HG03571 (cell line): ENCODE measurements at regions not wholly inside any gene's neighbourhood (a gene's known extent, or its start where the extent isn't known, plus 50 kb on each side); places are given as distances from the start of the nearest gene placed in this dataset.

ENCODE experiments used
- ATAC-seq: cut with Tn5 transposase; IDR thresholded peaks from one replicate; pipeline ENCODE4 v1.9.1; 2021; ENCODE audit not compliant: unreplicated experiment

- no peak for ATAC-seq
Measured at GRCh38 chr10:88126699-88127098, 263.3 kb downstream of the PTEN start.

- ATAC-seq = no peak
Measured at GRCh38 chr10:88127269-88127668, 263.8 kb downstream of the PTEN start.

- no peak for ATAC-seq
Measured at GRCh38 chr10:88127766-88128165, 264.3 kb downstream of the PTEN start.

- ATAC-seq = no peak
Measured at GRCh38 chr10:88129013-88129412, 265.6 kb downstream of the PTEN start.

- no peak for ATAC-seq
Measured at GRCh38 chr10:88130912-88131311, 267.5 kb downstream of the PTEN start.

GRCh38 chr10:88131511-88132139 is 268.2 kb downstream of the PTEN start:
- no peak for ATAC-seq

GRCh38 chr10:88136712-88137111 is 273.3 kb downstream of the PTEN start:
- no peak for ATAC-seq

- ATAC-seq = peak; percentile 83
Measured at GRCh38 chr10:88138319-88138848, 275.0 kb downstream of the PTEN start.

GRCh38 chr10:88147000-88147798 is 283.8 kb downstream of the PTEN start:
- no peak for ATAC-seq

GRCh38 chr10:88149906-88150305 is 286.5 kb downstream of the PTEN start:
- no peak for ATAC-seq

- ATAC-seq = no peak
Measured at GRCh38 chr10:88150339-88150738, 286.9 kb downstream of the PTEN start.

- ATAC-seq = no peak
Measured at GRCh38 chr10:88152728-88153133, 289.3 kb downstream of the PTEN start.

- no peak for ATAC-seq
Measured at GRCh38 chr10:88154596-88155250, 291.3 kb downstream of the PTEN start.

GRCh38 chr10:88156341-88156740 is 292.9 kb downstream of the PTEN start:
- ATAC-seq = no peak

- no peak for ATAC-seq
Measured at GRCh38 chr10:88157981-88158465, 294.6 kb downstream of the PTEN start.

- no peak for ATAC-seq
Measured at GRCh38 chr10:88158526-88159122, 295.2 kb downstream of the PTEN start.

GRCh38 chr10:88159127-88159829 is 295.9 kb downstream of the PTEN start:
- no peak for ATAC-seq

- no peak for ATAC-seq
Measured at GRCh38 chr10:88161070-88161469, 297.6 kb downstream of the PTEN start.

GRCh38 chr10:88161756-88162155 is 298.3 kb downstream of the PTEN start:
- ATAC-seq = no peak

- ATAC-seq = no peak
Measured at GRCh38 chr10:88162852-88163251, 299.4 kb downstream of the PTEN start.

GRCh38 chr10:88163572-88163971 is 300.1 kb downstream of the PTEN start:
- no peak for ATAC-seq
